WTC11 (cell line): ENCODE measurements at regions not wholly inside any gene's neighbourhood (a gene's known extent, or its start where the extent isn't known, plus 50 kb on each side); places are given as distances from the start of the nearest gene placed in this dataset.
A peak's percentile ranks its signal among the peaks of the same experiment; 100 is the strongest.

ENCODE experiments used
- ATAC-seq: fragments of 200-7000 bp; cut with Tn5 transposase; 2 replicates; pipeline ENCODE4 v1.10.0; 2021; ENCODE audit warnings: mild to moderate bottlenecking, moderate library complexity
- CTCF ChIA-PET: fragments of 300-600 bp; sonication (Branson Sonifier 250); formaldehyde crosslinking; loops from one replicate; lab custom pipeline; 2021; ENCODE audit warnings: antibody characterized with exemption; lab: Charles Lee
- POLR2A ChIA-PET: fragments of 350-600 bp; sonication (Branson Sonifier 250); formaldehyde crosslinking; loops from one replicate; lab custom pipeline; 2021; ENCODE audit warnings: antibody characterized with exemption; lab: Charles Lee
- DNase-seq: peaks from one replicate; pipeline ENCODE4 v3.0.0; 2021; ENCODE audit warnings: low spot score
- H3K27ac Mint-ChIP-seq: 2 replicates; pipeline ENCODE4 v1.8.0; 2021; ENCODE audit warnings: mixed read lengths
- H3K27me3 Mint-ChIP-seq: 2 replicates; pipeline ENCODE4 v1.8.0; 2021; ENCODE audit warnings: low read depth, mild to moderate bottlenecking, moderate library complexity, mixed read lengths
- H3K36me3 Mint-ChIP-seq: 2 replicates; pipeline ENCODE4 v1.8.0; 2021; ENCODE audit warnings: mixed read lengths
- H3K4me1 Mint-ChIP-seq: 2 replicates; pipeline ENCODE4 v1.8.0; 2022; ENCODE audit warnings: mixed read lengths
- H3K4me3 Mint-ChIP-seq: 2 replicates; pipeline ENCODE4 v1.8.0; 2021; ENCODE audit warnings: mild to moderate bottlenecking, moderate library complexity, mixed read lengths
- H3K9me3 Mint-ChIP-seq: 2 replicates; pipeline ENCODE4 v1.8.0; 2021; ENCODE audit warnings: mixed read lengths
- ATF1 ChIP-seq: sonication (generic); formaldehyde crosslinking; IDR thresholded peaks from 2 replicates; pipeline ENCODE4 v1.8.1; 2023; ENCODE audit warnings: mild to moderate bottlenecking, moderate library complexity, missing genetic modification reagents
- CREB1 ChIP-seq: sonication (generic); formaldehyde crosslinking; IDR thresholded peaks from 2 replicates; pipeline ENCODE4 v1.8.0; 2023; ENCODE audit warnings: mild to moderate bottlenecking, missing genetic modification reagents
- EMX1 ChIP-seq: fragments of 250-450 bp; sonication (Bioruptor Pico); IDR thresholded peaks from 2 replicates; pipeline ENCODE4 v1.8.0; 2021; ENCODE audit warnings: mild to moderate bottlenecking
- FOXP1 ChIP-seq: sonication (generic); formaldehyde crosslinking; IDR thresholded peaks from 2 replicates; pipeline ENCODE4 v1.8.0; 2022; ENCODE audit warnings: missing genetic modification reagents, mild to moderate bottlenecking, moderate library complexity, borderline replicate concordance
- GABPB1 ChIP-seq: sonication (generic); formaldehyde crosslinking; IDR thresholded peaks from 2 replicates; pipeline ENCODE4 v1.8.1; 2023; ENCODE audit warnings: mild to moderate bottlenecking, missing genetic modification reagents
- HMGA2 ChIP-seq: fragments of 250-450 bp; sonication (Bioruptor Pico); IDR thresholded peaks from 2 replicates; pipeline ENCODE4 v1.4.0; 2021; ENCODE audit warnings: mild to moderate bottlenecking, moderate library complexity
- MLX ChIP-seq: sonication (generic); formaldehyde crosslinking; IDR thresholded peaks from 2 replicates; pipeline ENCODE4 v1.8.1; 2023; ENCODE audit warnings: mild to moderate bottlenecking, missing genetic modification reagents, moderate library complexity
- NFYB ChIP-seq: sonication (generic); formaldehyde crosslinking; conservative IDR thresholded peaks from 2 replicates; pipeline ENCODE4 v1.8.0; 2022; ENCODE audit warnings: low read depth, missing genetic modification reagents
- OVOL2 ChIP-seq: fragments of 250-450 bp; sonication (Bioruptor Pico); IDR thresholded peaks from 2 replicates; pipeline ENCODE4 v1.9.0; 2021; ENCODE audit warnings: mild to moderate bottlenecking, borderline replicate concordance
- PRRX2 ChIP-seq: fragments of 250-450 bp; sonication (Bioruptor Pico); IDR thresholded peaks from 2 replicates; pipeline ENCODE4 v1.8.0; 2021; ENCODE audit warnings: mild to moderate bottlenecking
- SP1 ChIP-seq: sonication (generic); formaldehyde crosslinking; conservative IDR thresholded peaks from 2 replicates; pipeline ENCODE4 v1.8.1; 2022; ENCODE audit warnings: missing genetic modification reagents
- TP53 ChIP-seq: sonication (generic); formaldehyde crosslinking; IDR thresholded peaks from 2 replicates; pipeline ENCODE4 v1.8.1; 2023; ENCODE audit warnings: mild to moderate bottlenecking, missing genetic modification reagents
- ZNF138 ChIP-seq: sonication (generic); formaldehyde crosslinking; conservative IDR thresholded peaks from 2 replicates; pipeline ENCODE4 v1.8.1; 2022; ENCODE audit warnings: mild to moderate bottlenecking, moderate library complexity, missing genetic modification reagents
- ZNF416 ChIP-seq: fragments of 250-450 bp; sonication (Bioruptor Pico); IDR thresholded peaks from 2 replicates; pipeline ENCODE4 v1.9.0; 2021; ENCODE audit warnings: mild to moderate bottlenecking, inconsistent platforms
- ZNF425 ChIP-seq: fragments of 250-450 bp; sonication (Bioruptor Pico); conservative IDR thresholded peaks from 2 replicates; pipeline ENCODE4 v1.9.0; 2021; ENCODE audit warnings: mild to moderate bottlenecking
- ZNF532 ChIP-seq: fragments of 250-450 bp; sonication (Bioruptor Pico); IDR thresholded peaks from 2 replicates; pipeline ENCODE4 v1.9.0; 2021; ENCODE audit warnings: mild to moderate bottlenecking, borderline replicate concordance
- TF ChIP-seq, protein P1 (sequence below): sonication (generic); formaldehyde crosslinking; IDR thresholded peaks from 2 replicates; pipeline ENCODE4 v1.8.1; 2022; ENCODE audit warnings: mild to moderate bottlenecking, missing genetic modification reagents, moderate library complexity, borderline replicate concordance
- TF ChIP-seq, protein P2 (sequence below): sonication (generic); formaldehyde crosslinking; conservative IDR thresholded peaks from 2 replicates; pipeline ENCODE4 v1.8.1; 2022; ENCODE audit warnings: mild to moderate bottlenecking, missing genetic modification reagents
- TF ChIP-seq, protein P3 (sequence below): sonication (generic); formaldehyde crosslinking; IDR thresholded peaks from 2 replicates; pipeline ENCODE4 v1.8.1; 2022; ENCODE audit warnings: low read depth, mild to moderate bottlenecking, moderate library complexity, missing genetic modification reagents, borderline replicate concordance
- TF ChIP-seq, protein P4 (sequence below): sonication (generic); formaldehyde crosslinking; IDR thresholded peaks from 2 replicates; pipeline ENCODE4 v1.8.0; 2022; ENCODE audit warnings: mild to moderate bottlenecking, missing genetic modification reagents
- TF ChIP-seq, protein P5 (sequence below): sonication (generic); formaldehyde crosslinking; IDR thresholded peaks from 2 replicates; pipeline ENCODE4 v1.8.1; 2022; ENCODE audit warnings: mild to moderate bottlenecking, moderate library complexity, missing genetic modification reagents
- TF ChIP-seq, protein P6 (sequence below): fragments of 250-450 bp; sonication (Bioruptor Pico); IDR thresholded peaks from 2 replicates; pipeline ENCODE4 v1.9.0; 2021; ENCODE audit warnings: mild to moderate bottlenecking

- H3K4me3 Mint-ChIP-seq, result no peak overlapping the region
- ChIA-PET POLR2A (no interaction called here), CTCF (no interaction called here)
- H3K27ac Mint-ChIP-seq, result 0 out of 2 replicates have a peak overlapping the region, but pooled peaks have one; percentile 4
- peaks cover 38% of the 10 kb centered on the region for H3K4me1 Mint-ChIP-seq
- DNase-seq, result no peak
- H3K9me3 Mint-ChIP-seq, result peaks cover 9% of the 10 kb centered on the region; the same call in 1 of the 2 replicates
- no peaks in the 10 kb centered on the region for H3K36me3 Mint-ChIP-seq
- ATAC-seq, result no peak
- no peaks in the 10 kb centered on the region for H3K27me3 Mint-ChIP-seq
- no peak for TF ChIP-seq ZNF138 (CRISPR knock-in tag)
- no peak for TF ChIP-seq EMX1
- no peak for TF ChIP-seq PRRX2 (CRISPR knock-in tag)
- no peak for TF ChIP-seq NFYB (CRISPR knock-in tag)
- no peak for TF ChIP-seq MLX (CRISPR knock-in tag)
- TF ChIP-seq, protein P1, sequence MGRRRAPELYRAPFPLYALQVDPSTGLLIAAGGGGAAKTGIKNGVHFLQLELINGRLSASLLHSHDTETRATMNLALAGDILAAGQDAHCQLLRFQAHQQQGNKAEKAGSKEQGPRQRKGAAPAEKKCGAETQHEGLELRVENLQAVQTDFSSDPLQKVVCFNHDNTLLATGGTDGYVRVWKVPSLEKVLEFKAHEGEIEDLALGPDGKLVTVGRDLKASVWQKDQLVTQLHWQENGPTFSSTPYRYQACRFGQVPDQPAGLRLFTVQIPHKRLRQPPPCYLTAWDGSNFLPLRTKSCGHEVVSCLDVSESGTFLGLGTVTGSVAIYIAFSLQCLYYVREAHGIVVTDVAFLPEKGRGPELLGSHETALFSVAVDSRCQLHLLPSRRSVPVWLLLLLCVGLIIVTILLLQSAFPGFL (CRISPR knock-in tag), result no peak
- TF ChIP-seq, protein P2, sequence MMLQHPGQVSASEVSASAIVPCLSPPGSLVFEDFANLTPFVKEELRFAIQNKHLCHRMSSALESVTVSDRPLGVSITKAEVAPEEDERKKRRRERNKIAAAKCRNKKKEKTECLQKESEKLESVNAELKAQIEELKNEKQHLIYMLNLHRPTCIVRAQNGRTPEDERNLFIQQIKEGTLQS (CRISPR knock-in tag), result no peak
- TF ChIP-seq, protein P3, sequence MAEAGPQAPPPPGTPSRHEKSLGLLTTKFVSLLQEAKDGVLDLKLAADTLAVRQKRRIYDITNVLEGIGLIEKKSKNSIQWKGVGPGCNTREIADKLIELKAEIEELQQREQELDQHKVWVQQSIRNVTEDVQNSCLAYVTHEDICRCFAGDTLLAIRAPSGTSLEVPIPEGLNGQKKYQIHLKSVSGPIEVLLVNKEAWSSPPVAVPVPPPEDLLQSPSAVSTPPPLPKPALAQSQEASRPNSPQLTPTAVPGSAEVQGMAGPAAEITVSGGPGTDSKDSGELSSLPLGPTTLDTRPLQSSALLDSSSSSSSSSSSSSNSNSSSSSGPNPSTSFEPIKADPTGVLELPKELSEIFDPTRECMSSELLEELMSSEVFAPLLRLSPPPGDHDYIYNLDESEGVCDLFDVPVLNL (CRISPR knock-in tag), result no peak
- no peak for TF ChIP-seq SP1 (CRISPR knock-in tag)
- TF ChIP-seq GABPB1 (CRISPR knock-in tag), result no peak
- TF ChIP-seq OVOL2 (CRISPR knock-in tag), result no peak
- TF ChIP-seq TP53 (CRISPR knock-in tag), result no peak
- TF ChIP-seq, protein P4, sequence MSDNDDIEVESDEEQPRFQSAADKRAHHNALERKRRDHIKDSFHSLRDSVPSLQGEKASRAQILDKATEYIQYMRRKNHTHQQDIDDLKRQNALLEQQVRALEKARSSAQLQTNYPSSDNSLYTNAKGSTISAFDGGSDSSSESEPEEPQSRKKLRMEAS, result no peak
- TF ChIP-seq, protein P5, sequence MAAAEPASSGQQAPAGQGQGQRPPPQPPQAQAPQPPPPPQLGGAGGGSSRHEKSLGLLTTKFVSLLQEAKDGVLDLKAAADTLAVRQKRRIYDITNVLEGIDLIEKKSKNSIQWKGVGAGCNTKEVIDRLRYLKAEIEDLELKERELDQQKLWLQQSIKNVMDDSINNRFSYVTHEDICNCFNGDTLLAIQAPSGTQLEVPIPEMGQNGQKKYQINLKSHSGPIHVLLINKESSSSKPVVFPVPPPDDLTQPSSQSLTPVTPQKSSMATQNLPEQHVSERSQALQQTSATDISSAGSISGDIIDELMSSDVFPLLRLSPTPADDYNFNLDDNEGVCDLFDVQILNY (CRISPR knock-in tag), result no peak
- TF ChIP-seq FOXP1 (CRISPR knock-in tag), result no peak
These were observed 246.8 kb upstream of the STT3B start for GRCh38 chr3:31285833-31286486.

GRCh38 chr3:31288224-31288623, 244.5 kb upstream of the STT3B start:
- H3K4me3 Mint-ChIP-seq, result no peak overlapping the region
- H3K9me3 Mint-ChIP-seq, result peaks cover 4% of the 10 kb centered on the region; the same call in 1 of the 2 replicates
- no peaks in the 10 kb centered on the region for H3K27me3 Mint-ChIP-seq
- H3K36me3 Mint-ChIP-seq, result no peaks in the 10 kb centered on the region
- DNase-seq, result no peak
- ATAC-seq, result peak; percentile 31
- peaks cover 39% of the 10 kb centered on the region for H3K4me1 Mint-ChIP-seq
- ChIA-PET CTCF (no interaction called here), POLR2A (no interaction called here)
- H3K27ac Mint-ChIP-seq, result no peak overlapping the region
- TF ChIP-seq ZNF532 (CRISPR knock-in tag) (no peak), SP1 (CRISPR knock-in tag) (no peak), HMGA2 (CRISPR knock-in tag) (no peak), ZNF416 (CRISPR knock-in tag) (no peak), CREB1 (CRISPR knock-in tag) (no peak), PRRX2 (CRISPR knock-in tag) (no peak), ZNF425 (no peak), ATF1 (CRISPR knock-in tag) (no peak)
- TF ChIP-seq, protein P6, sequence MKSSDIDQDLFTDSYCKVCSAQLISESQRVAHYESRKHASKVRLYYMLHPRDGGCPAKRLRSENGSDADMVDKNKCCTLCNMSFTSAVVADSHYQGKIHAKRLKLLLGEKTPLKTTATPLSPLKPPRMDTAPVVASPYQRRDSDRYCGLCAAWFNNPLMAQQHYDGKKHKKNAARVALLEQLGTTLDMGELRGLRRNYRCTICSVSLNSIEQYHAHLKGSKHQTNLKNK, result no peak
